Ectodermal cell (in vitro differentiated cells): ENCODE measurements at regions not wholly inside any gene's neighbourhood (a gene's known extent, or its start where the extent isn't known, plus 50 kb on each side); places are given as distances from the start of the nearest gene placed in this dataset.
A peak's percentile ranks its signal among the peaks of the same experiment; 100 is the strongest.

Experiments
- H3K27ac ChIP-seq: 2 replicates; pipeline ENCODE4 v1.7.0; 2013; ENCODE audit warnings: mild to moderate bottlenecking, low read depth, low read length; ENCODE audit not compliant: insufficient read depth, poor library complexity, severe bottlenecking
- H3K27me3 ChIP-seq: 2 replicates; pipeline ENCODE4 v1.7.0; 2013; ENCODE audit warnings: mild to moderate bottlenecking, low read length; ENCODE audit not compliant: insufficient read depth, control insufficient read depth, poor library complexity, severe bottlenecking
- H3K36me3 ChIP-seq: one replicate; pipeline ENCODE4 v1.7.0; 2013; ENCODE audit warnings: low read length; ENCODE audit not compliant: control insufficient read depth, insufficient read depth
- H3K4me1 ChIP-seq: one replicate; pipeline ENCODE4 v1.7.0; 2013; ENCODE audit warnings: low read length; ENCODE audit not compliant: control insufficient read depth, insufficient read depth
- H3K4me3 ChIP-seq: 2 replicates; pipeline ENCODE4 v1.7.0; 2013; ENCODE audit warnings: low read depth, low read length, control low read depth; ENCODE audit not compliant: insufficient read depth
- H3K9me3 ChIP-seq: 2 replicates; pipeline ENCODE4 v1.7.0; 2013; ENCODE audit warnings: mild to moderate bottlenecking, low read length, moderate library complexity; ENCODE audit not compliant: control insufficient read depth
- WGBS, 2 experiments: methylation state at CpG; one replicate each; pipeline ENCODE4 v1.1.7; 2013; ENCODE audit warnings: missing lambda C conversion rate in 2 of 2; 5-methylcytosine and 5-hydroxymethylcytosine counted together

DNA sequence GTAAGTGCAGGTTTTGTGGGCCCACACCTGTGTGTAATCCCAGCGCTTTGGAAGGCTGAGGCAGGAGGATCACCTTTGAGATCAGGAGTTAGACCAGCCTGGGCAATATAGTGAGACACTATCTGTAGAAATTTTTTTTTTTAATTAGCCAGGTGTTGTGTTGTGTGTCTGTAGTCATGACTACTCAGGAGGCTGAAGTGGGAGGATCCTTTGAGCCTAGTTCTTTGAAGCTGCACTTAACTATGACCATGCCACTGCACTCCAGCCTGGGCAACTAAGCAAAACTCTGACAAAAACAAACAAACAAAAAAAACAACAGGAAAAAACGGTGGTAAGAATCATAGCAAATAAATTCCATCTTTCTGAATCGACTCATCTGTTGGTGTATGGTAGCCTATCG, 268.6 kb upstream of the PDGFD start:
- Histone ChIP-seq H3K36me3 (no peaks in the 10 kb centered on the region), H3K4me1 (no peaks in the 10 kb centered on the region), H3K9me3 (no peaks in the 10 kb centered on the region), H3K4me3 (no peak overlapping the region), H3K27ac (no peak overlapping the region), H3K27me3 (no peaks in the 10 kb centered on the region)
- WGBS, 2 experiments = 72 to 89% methylated on average over 3 to 4 of the region's 4 CpGs

DNA sequence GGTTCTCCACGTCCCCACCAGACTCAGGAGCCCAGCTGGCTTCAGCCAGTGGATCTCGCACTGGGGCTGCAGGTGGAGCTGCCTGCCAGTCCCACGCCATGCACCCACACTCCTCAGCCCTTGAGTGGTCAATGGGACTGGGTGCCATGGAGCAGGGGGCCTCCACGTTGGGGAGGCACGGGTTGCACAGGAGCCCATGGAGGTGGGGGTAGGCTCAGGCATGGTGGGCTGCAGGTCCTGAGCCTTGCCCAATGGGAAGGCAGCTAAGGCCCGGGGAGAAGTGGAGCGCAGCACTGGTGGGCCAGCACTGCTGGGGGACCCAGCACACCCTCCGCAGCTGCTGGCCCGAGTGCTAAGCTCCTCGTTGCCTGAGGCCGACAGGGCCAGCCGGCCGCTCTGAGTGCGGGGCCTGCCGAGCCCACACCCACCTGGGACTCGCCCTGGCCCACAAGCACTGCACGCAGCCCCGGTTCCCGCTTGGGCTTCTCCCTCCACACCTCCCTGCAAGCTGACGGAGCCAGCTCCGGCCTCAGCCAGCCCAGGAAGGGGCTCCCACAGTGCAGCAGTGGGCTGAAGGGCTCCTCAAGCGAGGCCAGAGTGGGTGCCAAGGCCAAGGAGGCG, 258.5 kb upstream of the PDGFD start:
- 96 to 97% methylated on average over 23 of the region's 23 CpGs for WGBS, 2 experiments

DNA sequence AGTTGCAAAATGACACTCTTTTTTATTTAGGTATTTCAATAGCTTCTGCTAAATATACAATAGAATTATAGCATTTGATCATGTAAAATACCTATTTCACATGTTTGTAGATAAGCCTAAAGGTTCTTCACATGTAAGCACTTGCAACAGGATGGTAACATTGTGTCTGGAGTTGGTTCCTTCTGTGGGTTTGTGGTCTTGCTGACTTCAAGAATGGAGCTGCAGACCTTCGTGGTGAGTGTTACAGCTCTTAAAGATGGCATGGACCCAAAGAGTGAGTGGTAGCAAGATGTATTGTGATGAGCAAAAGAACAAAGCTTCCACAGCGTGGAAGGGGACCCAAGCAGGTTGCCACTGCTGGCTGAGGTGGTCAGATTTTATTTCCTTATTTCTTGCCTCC, 246.4 kb upstream of the PDGFD start:
- 91 to 97% methylated on average over 2 of the region's 2 CpGs for WGBS, 2 experiments
- no peak overlapping the region for H3K4me3 ChIP-seq
- no peaks in the 10 kb centered on the region for H3K9me3 ChIP-seq
- no peaks in the 10 kb centered on the region for H3K36me3 ChIP-seq
- H3K4me1 ChIP-seq = no peaks in the 10 kb centered on the region
- H3K27ac ChIP-seq = no peak overlapping the region
- no peaks in the 10 kb centered on the region for H3K27me3 ChIP-seq

More for the DNA sequence above, 258.5 kb upstream of the PDGFD start:
- Histone ChIP-seq H3K36me3 (no peaks in the 10 kb centered on the region), H3K4me3 (no peak overlapping the region), H3K27me3 (no peaks in the 10 kb centered on the region), H3K4me1 (no peaks in the 10 kb centered on the region), H3K27ac (no peak overlapping the region), H3K9me3 (no peaks in the 10 kb centered on the region)

DNA sequence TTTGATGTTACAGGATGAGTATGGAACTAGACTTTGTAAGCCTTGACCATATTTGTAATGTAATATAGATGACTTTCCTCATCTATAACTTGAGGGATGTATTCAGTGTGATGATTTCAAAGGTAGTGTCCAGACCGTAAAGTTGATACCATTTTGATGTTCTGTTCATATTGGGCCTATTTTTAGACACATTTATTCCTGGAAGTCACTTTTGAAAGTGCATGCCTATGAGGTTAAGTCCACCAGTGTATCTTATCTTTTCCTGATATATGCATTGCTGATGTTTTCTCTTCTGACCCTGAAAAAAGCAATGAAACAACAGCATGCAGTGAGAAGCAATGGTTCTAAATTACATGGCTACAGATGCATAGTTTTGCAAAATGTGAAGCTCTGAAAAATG, 244.7 kb upstream of the PDGFD start:
- WGBS, 2 experiments = 91 to 100% methylated on average over 1 of the region's 1 CpG
- Histone ChIP-seq H3K4me1 (no peaks in the 10 kb centered on the region), H3K9me3 (no peaks in the 10 kb centered on the region), H3K4me3 (no peak overlapping the region), H3K27ac (no peak overlapping the region), H3K27me3 (no peaks in the 10 kb centered on the region), H3K36me3 (no peaks in the 10 kb centered on the region)

DNA sequence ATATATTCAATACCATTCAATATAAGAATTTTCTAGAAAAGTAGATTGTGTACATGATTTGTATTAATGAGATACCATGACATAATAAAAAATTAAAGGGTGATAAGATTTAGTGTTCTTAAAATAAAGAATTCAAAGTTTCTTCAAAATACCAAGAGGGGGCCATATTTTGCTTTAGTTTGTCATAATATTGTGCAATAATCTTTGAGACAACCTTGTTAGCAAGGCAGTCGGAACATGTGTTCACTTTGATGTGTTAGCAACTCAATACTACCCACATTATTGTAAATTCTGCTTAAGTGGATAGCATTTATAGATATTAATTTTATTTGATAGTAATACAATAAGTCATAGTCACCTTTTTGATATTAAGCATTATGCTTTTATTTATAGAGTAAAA, 241.3 kb upstream of the PDGFD start:
- Histone ChIP-seq H3K27me3 (no peaks in the 10 kb centered on the region), H3K27ac (no peak overlapping the region), H3K36me3 (no peaks in the 10 kb centered on the region), H3K4me1 (peaks cover 5% of the 10 kb centered on the region), H3K4me3 (no peak overlapping the region), H3K9me3 (no peaks in the 10 kb centered on the region)
- no CpG with 5 or more reads among the region's 1 CpG for WGBS, 2 experiments

DNA sequence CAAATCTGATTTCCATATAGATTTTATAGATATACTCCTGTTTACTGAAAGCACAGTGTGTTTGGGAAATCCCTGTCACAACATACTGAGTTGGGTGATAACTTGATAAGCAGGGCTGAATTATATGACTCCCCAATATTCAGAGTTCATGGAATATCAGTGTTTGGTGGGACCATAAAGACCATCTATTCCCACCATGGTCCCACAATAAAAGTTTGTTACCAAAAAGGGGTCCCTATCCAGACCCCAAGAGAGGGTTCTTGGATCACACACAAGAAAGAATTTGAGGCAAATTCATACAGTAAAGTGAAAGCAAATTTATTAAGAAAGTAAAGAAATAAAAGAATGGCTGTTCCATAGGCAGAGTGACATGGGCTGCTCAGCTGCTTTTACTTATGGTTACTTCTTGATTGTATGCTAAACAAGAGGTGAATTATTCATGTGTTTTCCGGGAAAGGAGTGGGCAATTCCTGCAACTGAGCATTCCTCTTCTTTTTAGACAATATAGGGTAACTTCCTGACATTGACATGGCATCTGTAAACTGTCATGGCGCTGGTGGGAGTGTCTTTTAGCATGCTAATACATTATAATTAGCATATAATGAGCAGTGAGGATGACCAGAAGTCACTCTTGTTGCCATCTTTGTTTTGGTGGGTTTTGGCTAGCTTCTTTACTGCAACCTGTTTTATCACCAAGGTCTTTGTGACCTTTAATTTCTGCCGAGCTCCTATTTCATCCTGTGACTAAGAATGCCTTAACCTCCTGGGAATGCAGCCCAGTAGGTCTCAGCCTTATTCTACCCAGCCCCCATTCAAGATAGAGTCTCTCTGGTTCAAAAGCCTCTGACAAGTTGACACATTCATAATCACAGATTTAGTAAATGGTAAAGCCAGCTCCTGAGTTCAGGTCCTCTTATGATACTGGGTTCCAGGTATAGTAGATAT, 240.6 kb upstream of the PDGFD start:
- WGBS, 2 experiments = 61 to 82% methylated on average over 2 to 3 of the region's 3 CpGs
- H3K27ac ChIP-seq = no peak overlapping the region
- peaks cover 5% of the 10 kb centered on the region for H3K4me1 ChIP-seq
- no peak overlapping the region for H3K4me3 ChIP-seq
- no peaks in the 10 kb centered on the region for H3K36me3 ChIP-seq
- H3K9me3 ChIP-seq = no peaks in the 10 kb centered on the region
- no peaks in the 10 kb centered on the region for H3K27me3 ChIP-seq

DNA sequence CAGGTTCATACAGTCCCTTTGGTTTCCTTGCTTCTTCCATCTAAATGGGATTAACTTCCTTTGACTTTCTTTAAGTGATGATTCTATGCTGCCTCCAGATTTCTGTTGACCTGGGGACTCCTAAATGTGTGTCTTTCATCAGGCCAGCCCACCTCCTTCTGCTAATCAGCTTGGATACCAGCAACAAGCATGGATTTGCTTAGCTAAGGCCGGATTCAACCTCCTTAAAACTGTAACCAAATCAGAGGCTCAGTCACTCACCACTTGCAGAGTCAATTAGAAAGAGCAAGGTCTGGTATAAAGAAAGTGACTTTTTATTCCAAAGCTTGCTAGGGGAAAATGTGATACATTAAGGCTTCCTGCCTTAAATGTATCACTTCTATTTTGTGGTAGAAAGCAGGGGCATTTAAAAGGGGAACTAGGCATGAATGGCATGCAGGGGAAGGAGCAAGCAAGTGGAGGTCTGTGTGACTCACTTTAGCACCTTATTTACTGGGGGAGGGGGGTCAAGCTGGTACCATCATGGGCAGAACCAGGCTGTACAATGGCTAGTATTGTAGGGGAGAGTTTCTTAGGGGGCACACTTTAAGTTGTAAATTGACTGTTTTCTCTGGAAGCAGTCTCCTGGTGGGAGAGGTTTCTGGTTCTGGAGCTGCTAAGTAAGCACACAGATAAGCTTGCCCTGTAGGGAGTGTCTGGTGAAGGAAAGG, 239.0 kb upstream of the PDGFD start:
- H3K4me1 ChIP-seq = peaks cover 5% of the 10 kb centered on the region
- peak overlapping the region; percentile 11 for H3K27ac ChIP-seq
- WGBS, 2 experiments = 0 to 21% methylated on average over 1 of the region's 1 CpG

DNA sequence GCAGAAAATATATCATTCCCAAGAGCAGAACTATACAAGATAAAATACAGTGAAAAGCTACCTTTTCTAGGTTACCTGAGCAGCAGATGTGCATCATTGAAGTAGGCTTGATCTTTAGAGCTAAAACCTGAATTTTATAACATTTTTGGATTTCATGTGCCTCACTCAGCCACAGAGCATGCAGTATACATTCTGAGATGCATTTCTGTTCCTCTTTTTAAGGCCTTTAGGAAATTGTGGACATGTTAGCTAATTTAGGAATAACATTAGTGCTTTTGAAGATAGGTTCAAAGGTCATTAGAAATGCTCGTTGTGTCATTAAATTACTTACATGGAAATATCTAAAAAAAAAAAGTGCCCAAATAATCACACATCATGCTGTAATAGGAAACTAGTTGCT, 230.6 kb upstream of the PDGFD start:
- Histone ChIP-seq H3K27ac (no peak overlapping the region), H3K27me3 (no peaks in the 10 kb centered on the region), H3K4me3 (no peak overlapping the region), H3K4me1 (no peaks in the 10 kb centered on the region), H3K9me3 (no peaks in the 10 kb centered on the region), H3K36me3 (no peaks in the 10 kb centered on the region)
- WGBS, 2 experiments = no CpG with 5 or more reads among the region's 1 CpG

More for the DNA sequence above, 239.0 kb upstream of the PDGFD start:
- Histone ChIP-seq H3K9me3 (no peaks in the 10 kb centered on the region), H3K36me3 (no peaks in the 10 kb centered on the region), H3K27me3 (no peaks in the 10 kb centered on the region), H3K4me3 (no peak overlapping the region)

DNA sequence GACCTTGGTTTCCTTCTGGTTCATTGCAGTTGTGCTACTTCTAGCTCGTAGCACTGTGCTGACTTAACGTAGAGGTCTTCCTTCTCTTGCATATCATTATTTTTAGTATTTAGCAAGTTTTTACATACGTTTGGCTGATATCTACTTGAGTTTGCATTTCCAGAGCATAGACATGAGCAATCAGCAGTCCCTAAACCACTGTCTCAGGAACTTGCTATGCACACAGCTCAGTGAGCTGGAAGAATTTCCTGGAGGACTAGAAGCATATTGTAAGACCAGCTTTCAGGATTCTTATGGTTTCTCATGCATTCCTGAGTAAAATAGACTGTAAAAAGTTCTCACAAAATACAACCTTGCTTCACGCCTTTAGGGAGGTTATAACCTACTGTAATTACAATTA, 226.7 kb upstream of the PDGFD start:
- H3K4me1 ChIP-seq = no peaks in the 10 kb centered on the region
- no peaks in the 10 kb centered on the region for H3K36me3 ChIP-seq
- H3K4me3 ChIP-seq = no peak overlapping the region
- no peak overlapping the region for H3K27ac ChIP-seq
- no peaks in the 10 kb centered on the region for H3K27me3 ChIP-seq
- 95 to 99% methylated on average over 4 of the region's 4 CpGs for WGBS, 2 experiments
- H3K9me3 ChIP-seq = no peaks in the 10 kb centered on the region

DNA sequence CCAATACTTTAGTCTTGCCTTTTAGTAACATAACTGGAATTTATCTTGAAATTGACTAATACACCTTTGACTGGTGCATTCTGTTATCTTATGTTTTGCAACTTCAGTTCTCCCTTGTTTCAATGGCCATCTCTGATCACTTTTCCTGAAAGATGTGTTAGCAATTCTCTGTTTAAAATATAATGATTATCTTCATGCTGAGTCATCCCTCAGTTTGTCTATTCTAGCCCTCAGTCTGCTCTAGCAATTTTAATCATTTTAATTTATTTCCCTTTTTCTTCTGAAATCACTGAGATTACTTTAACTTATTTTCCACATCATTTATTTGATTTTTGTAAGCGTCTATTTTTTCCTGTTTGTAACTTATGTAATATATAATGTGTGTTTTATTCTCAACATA, 221.9 kb upstream of the PDGFD start:
- Histone ChIP-seq H3K27me3 (no peaks in the 10 kb centered on the region), H3K9me3 (no peaks in the 10 kb centered on the region), H3K36me3 (no peaks in the 10 kb centered on the region), H3K4me3 (no peak overlapping the region), H3K4me1 (no peaks in the 10 kb centered on the region), H3K27ac (no peak overlapping the region)
- no CpG with 5 or more reads among the region's 1 CpG for WGBS, 2 experiments
